K562 (cell line): ENCODE measurements at regions not wholly inside any gene's neighbourhood (a gene's known extent, or its start where the extent isn't known, plus 50 kb on each side); places are given as distances from the start of the nearest gene placed in this dataset.

Experiments
- ATF1 ChIP-seq, 2 experiments: fragments of 450-650 bp in 1 of 2; IDR thresholded peaks; 2 replicates each; pipeline ENCODE4 v1.6.1; 2016; ENCODE audit warnings: missing compliant biosample characterization in 1 of 2, missing genetic modification characterization in 1 of 2
- CBFA2T3 ChIP-seq: fragments of 450-650 bp; IDR thresholded peaks from 2 replicates; pipeline ENCODE4 v1.6.1; 2017
- DPF2 ChIP-seq: fragments of 450-650 bp; IDR thresholded peaks from 2 replicates; pipeline ENCODE4 v1.6.1; 2016
- HES1 ChIP-seq: fragments of 450-650 bp; IDR thresholded peaks from 2 replicates; pipeline ENCODE4 v1.6.1; 2016; ENCODE audit warnings: low read depth, mild to moderate bottlenecking, moderate library complexity
- POLR2AphosphoS2 ChIP-seq: IDR thresholded peaks from 2 replicates; pipeline ENCODE4 v1.6.1; 2012; ENCODE audit warnings: low read length, improper control_type of control experiment
- SRF ChIP-seq, 2 experiments: fragments of 250-450, 450-650 bp in 1 of 2; sonication (Bioruptor Pico) in 1 of 2; sonication (generic) in 1 of 2; formaldehyde crosslinking; IDR thresholded peaks; 2 replicates each; pipeline versions ENCODE4 v1.5.0 to v1.5.1; 2020 to 2022; ENCODE audit warnings: mild to moderate bottlenecking in 1 of 2, missing genetic modification reagents in 1 of 2
- TAL1 ChIP-seq: fragments of 450-650 bp; IDR thresholded peaks from 2 replicates; pipeline ENCODE4 v1.6.1; 2016; ENCODE audit warnings: mild to moderate bottlenecking
- TCF7 ChIP-seq: sonication (generic); IDR thresholded peaks from 2 replicates; pipeline ENCODE4 v1.6.1; 2016; ENCODE audit warnings: antibody characterized with exemption, borderline replicate concordance
- TGIF2 ChIP-seq: sonication (generic); formaldehyde crosslinking; IDR thresholded peaks from 2 replicates; pipeline ENCODE4 v1.8.1; 2022; ENCODE audit warnings: mild to moderate bottlenecking, missing genetic modification reagents, moderate library complexity
- U2AF1 ChIP-seq: fragments of 200-400 bp; formaldehyde crosslinking; optimal IDR thresholded peaks from 2 replicates; pipeline ENCODE3; 2017; ENCODE audit warnings: mild to moderate bottlenecking, low read depth, low read length, moderate library complexity
- ZBTB43 ChIP-seq: sonication (generic); formaldehyde crosslinking; IDR thresholded peaks from 2 replicates; pipeline ENCODE4 v1.8.0; 2023; ENCODE audit warnings: mild to moderate bottlenecking, missing genetic modification reagents
- ZNF407 ChIP-seq: fragments of 450-650 bp; IDR thresholded peaks from 2 replicates; pipeline ENCODE4 v1.6.1; 2016; ENCODE audit warnings: low read depth
- ZNF780A ChIP-seq: fragments of 250-450 bp; sonication (Bioruptor Pico); IDR thresholded peaks from 2 replicates; pipeline ENCODE4 v1.5.0; 2021; ENCODE audit warnings: mild to moderate bottlenecking
- TF ChIP-seq, protein P1 (sequence below): fragments of 250-450 bp; sonication (Bioruptor Pico); IDR thresholded peaks from 2 replicates; pipeline ENCODE4 v1.5.0; 2020; ENCODE audit warnings: mild to moderate bottlenecking

GRCh38 chr15:67925182-67925581 lies 85.3 kb upstream of the RNU6-1 start (continued):
- no peak for TF ChIP-seq ZNF407
- TF ChIP-seq ZNF780A, result no peak
- TF ChIP-seq CBFA2T3, result peak; percentile 55; the same call in 1 of the 2 replicates
- no peak for TF ChIP-seq ZBTB43 (CRISPR knock-in tag)
- no peak for TF ChIP-seq TAL1
- peak; percentile 43; the same call in 1 of the 2 replicates for TF ChIP-seq DPF2
- no peak for TF ChIP-seq TGIF2 (CRISPR knock-in tag)
- TF ChIP-seq ATF1 (CRISPR knock-in tag; IDR thresholded peaks at IDR 0.05), result no peak
- no peak for TF ChIP-seq ATF1 (tag; IDR thresholded peaks at IDR 0.05)
- TF ChIP-seq POLR2AphosphoS2, result no peak
- peak in 1 of 2 experiments; percentile 90; a peak in 2 of 4 replicates for TF ChIP-seq SRF (CRISPR knock-in tag; IDR thresholded peaks at IDR 0.05)
- TF ChIP-seq, protein P1, sequence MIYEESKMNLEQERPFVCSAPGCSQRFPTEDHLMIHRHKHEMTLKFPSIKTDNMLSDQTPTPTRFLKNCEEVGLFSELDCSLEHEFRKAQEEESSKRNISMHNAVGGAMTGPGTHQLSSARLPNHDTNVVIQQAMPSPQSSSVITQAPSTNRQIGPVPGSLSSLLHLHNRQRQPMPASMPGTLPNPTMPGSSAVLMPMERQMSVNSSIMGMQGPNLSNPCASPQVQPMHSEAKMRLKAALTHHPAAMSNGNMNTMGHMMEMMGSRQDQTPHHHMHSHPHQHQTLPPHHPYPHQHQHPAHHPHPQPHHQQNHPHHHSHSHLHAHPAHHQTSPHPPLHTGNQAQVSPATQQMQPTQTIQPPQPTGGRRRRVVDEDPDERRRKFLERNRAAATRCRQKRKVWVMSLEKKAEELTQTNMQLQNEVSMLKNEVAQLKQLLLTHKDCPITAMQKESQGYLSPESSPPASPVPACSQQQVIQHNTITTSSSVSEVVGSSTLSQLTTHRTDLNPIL (CRISPR knock-in tag), result no peak
- no peak for TF ChIP-seq TCF7
- TF ChIP-seq U2AF1, result no peak
- no peak for TF ChIP-seq HES1
